ENCODE measurements at regions not wholly inside any gene's neighbourhood (a gene's known extent, or its start where the extent isn't known, plus 50 kb on each side); places are given as distances from the start of the nearest gene placed in this dataset.

- TF ChIP-seq CTCF (IDR thresholded peaks at IDR 0.05) = no peak
- TF ChIP-seq POLR2A (IDR thresholded peaks at IDR 0.05) = no peak
These were observed 52.7 kb upstream of the POU1F1 start for GRCh38 chr3:87329065-87329464.
